OCI-LY1 (cell line): ENCODE measurements at regions not wholly inside any gene's neighbourhood (a gene's known extent, or its start where the extent isn't known, plus 50 kb on each side); places are given as distances from the start of the nearest gene placed in this dataset.
"Not testable (repeated sequence)": the region's sequence is repeated elsewhere in the genome, so short reads cannot be mapped to it uniquely, and the experiment has no call there.

ENCODE experiments used
- H2AFZ ChIP-seq: fragments of 200-600 bp; sonication (generic), shearing (Covaris generic); 2 replicates; pipeline ENCODE4 v1.6.0; 2014; ENCODE audit warnings: antibody characterized with exemption, mild to moderate bottlenecking, low read length
- H3F3A ChIP-seq: fragments of 200-600 bp; sonication (generic), shearing (Covaris generic); 2 replicates; pipeline ENCODE4 v1.6.0; 2014; ENCODE audit warnings: mild to moderate bottlenecking, antibody characterized with exemption, low read length, moderate library complexity; ENCODE audit not compliant: insufficient read depth
- H3K27ac ChIP-seq: fragments of 200-600 bp; sonication (generic); 2 replicates; pipeline ENCODE4 v1.5.1; 2014; ENCODE audit warnings: low read length, mixed run types, mild to moderate bottlenecking, low read depth; ENCODE audit not compliant: poor library complexity, severe bottlenecking
- H3K27me3 ChIP-seq: fragments of 200-600 bp; sonication (generic); 2 replicates; pipeline ENCODE4 v1.6.0; 2014; ENCODE audit warnings: antibody characterized with exemption, mild to moderate bottlenecking, low read length, moderate library complexity; ENCODE audit not compliant: insufficient read depth
- H3K36me3 ChIP-seq: fragments of 200-600 bp; sonication (generic); 2 replicates; pipeline ENCODE4 v1.6.1; 2014; ENCODE audit warnings: mild to moderate bottlenecking, antibody characterized with exemption, low read length, moderate library complexity, mixed read lengths; ENCODE audit not compliant: insufficient read depth
- H3K4me1 ChIP-seq: fragments of 200-600 bp; sonication (generic); 2 replicates; pipeline ENCODE4 v1.5.1; 2014; ENCODE audit warnings: mild to moderate bottlenecking, low read length, moderate library complexity; ENCODE audit not compliant: insufficient read depth, severe bottlenecking
- H3K4me2 ChIP-seq: fragments of 200-600 bp; sonication (generic), shearing (Covaris generic); 2 replicates; pipeline ENCODE4 v1.6.1; 2014; ENCODE audit warnings: low read length
- H3K4me3 ChIP-seq: fragments of 200-600 bp; sonication (generic); 2 replicates; pipeline ENCODE4 v1.5.1; 2014; ENCODE audit warnings: low read length, low read depth, mild to moderate bottlenecking, mixed read lengths; ENCODE audit not compliant: poor library complexity, severe bottlenecking
- H3K79me2 ChIP-seq: fragments of 200-600 bp; shearing (Covaris generic); 2 replicates; pipeline ENCODE4 v1.6.1; 2016; ENCODE audit warnings: mixed run types, low read length, mixed read lengths; ENCODE audit not compliant: insufficient read depth
- H3K9ac ChIP-seq: fragments of 200-600 bp; sonication (generic), shearing (Covaris generic); 2 replicates; pipeline ENCODE4 v1.6.1; 2014; ENCODE audit warnings: mild to moderate bottlenecking, low read length, mixed read lengths
- H3K9me2 ChIP-seq: fragments of 200-600 bp; sonication (generic), shearing (Covaris generic); 2 replicates; pipeline ENCODE4 v1.6.1; 2014; ENCODE audit warnings: low read depth, mild to moderate bottlenecking, low read length, mixed read lengths
- H3K9me3 ChIP-seq: fragments of 200-600 bp; shearing (Covaris generic); 2 replicates; pipeline ENCODE4 v1.6.1; 2014; ENCODE audit warnings: low read length, mixed read lengths
- H4K20me1 ChIP-seq: fragments of 200-600 bp; sonication (generic), shearing (Covaris generic); 2 replicates; pipeline ENCODE4 v1.6.0; 2016; ENCODE audit warnings: mild to moderate bottlenecking, low read length; ENCODE audit not compliant: insufficient read depth
- EZH2 ChIP-seq: fragments of 200-600 bp; sonication (generic), shearing (Covaris generic); IDR thresholded peaks from 2 replicates; pipeline ENCODE4 v1.8.0; 2017; ENCODE audit warnings: borderline replicate concordance, mixed run types, mild to moderate bottlenecking, antibody characterized with exemption, low read length, moderate library complexity, mixed read lengths
- TF ChIP-seq, protein P1 (sequence below): fragments of 200-600 bp; sonication (generic), shearing (Covaris generic); IDR thresholded peaks from 2 replicates; pipeline ENCODE4 v1.5.1; 2017; ENCODE audit warnings: mild to moderate bottlenecking, antibody characterized with exemption, low read length, moderate library complexity, mixed read lengths

DNA sequence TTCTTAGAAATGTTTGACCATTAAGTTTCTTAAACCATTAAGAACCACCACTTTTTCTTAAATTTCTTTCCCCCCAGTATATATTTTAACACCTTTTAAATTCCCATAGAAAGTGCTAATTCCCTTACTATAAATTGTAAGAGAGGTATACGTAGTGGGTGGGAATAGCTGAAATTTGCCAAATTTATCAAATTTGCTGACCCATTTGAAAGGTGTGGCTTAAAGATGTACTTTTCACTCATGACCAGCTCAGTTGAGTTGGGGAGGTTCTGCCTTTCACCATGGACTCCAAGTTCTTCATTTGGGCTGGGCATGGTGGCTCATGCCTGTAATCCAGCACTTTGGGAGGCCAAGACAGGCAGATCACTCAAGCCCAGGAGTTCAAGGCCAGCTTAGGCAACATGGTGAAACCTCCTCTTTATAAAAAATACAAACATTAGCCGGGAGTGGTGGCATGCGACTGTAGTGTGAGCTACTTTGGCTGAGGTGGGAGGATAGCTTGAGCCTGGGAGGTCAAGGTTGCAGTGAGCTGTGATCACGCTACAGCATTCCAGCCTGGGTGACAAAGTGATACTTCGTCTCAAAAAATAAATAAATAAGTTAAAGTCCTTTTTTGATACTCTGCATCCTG is 133.2 kb downstream of the MRPL57 start:
- H2AFZ ChIP-seq: no peak overlapping the region
- H3F3A ChIP-seq: no peaks in the 10 kb centered on the region
- H3K27me3 ChIP-seq: no peaks in the 10 kb centered on the region
- no peak overlapping the region for H3K4me2 ChIP-seq
- H3K4me3 ChIP-seq: no peak overlapping the region
- H3K79me2 ChIP-seq: no peaks in the 10 kb centered on the region
- no peak overlapping the region for H3K9ac ChIP-seq
- no peaks in the 10 kb centered on the region for H3K9me3 ChIP-seq
- H3K36me3 ChIP-seq: no peaks in the 10 kb centered on the region
- H3K27ac ChIP-seq: no peak overlapping the region
- no peaks in the 10 kb centered on the region for H3K9me2 ChIP-seq
- H4K20me1 ChIP-seq: no peaks in the 10 kb centered on the region
- TF ChIP-seq EZH2: no peak
- TF ChIP-seq, protein P1, sequence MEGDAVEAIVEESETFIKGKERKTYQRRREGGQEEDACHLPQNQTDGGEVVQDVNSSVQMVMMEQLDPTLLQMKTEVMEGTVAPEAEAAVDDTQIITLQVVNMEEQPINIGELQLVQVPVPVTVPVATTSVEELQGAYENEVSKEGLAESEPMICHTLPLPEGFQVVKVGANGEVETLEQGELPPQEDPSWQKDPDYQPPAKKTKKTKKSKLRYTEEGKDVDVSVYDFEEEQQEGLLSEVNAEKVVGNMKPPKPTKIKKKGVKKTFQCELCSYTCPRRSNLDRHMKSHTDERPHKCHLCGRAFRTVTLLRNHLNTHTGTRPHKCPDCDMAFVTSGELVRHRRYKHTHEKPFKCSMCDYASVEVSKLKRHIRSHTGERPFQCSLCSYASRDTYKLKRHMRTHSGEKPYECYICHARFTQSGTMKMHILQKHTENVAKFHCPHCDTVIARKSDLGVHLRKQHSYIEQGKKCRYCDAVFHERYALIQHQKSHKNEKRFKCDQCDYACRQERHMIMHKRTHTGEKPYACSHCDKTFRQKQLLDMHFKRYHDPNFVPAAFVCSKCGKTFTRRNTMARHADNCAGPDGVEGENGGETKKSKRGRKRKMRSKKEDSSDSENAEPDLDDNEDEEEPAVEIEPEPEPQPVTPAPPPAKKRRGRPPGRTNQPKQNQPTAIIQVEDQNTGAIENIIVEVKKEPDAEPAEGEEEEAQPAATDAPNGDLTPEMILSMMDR: no peak
- H3K4me1 ChIP-seq: no peaks in the 10 kb centered on the region

DNA sequence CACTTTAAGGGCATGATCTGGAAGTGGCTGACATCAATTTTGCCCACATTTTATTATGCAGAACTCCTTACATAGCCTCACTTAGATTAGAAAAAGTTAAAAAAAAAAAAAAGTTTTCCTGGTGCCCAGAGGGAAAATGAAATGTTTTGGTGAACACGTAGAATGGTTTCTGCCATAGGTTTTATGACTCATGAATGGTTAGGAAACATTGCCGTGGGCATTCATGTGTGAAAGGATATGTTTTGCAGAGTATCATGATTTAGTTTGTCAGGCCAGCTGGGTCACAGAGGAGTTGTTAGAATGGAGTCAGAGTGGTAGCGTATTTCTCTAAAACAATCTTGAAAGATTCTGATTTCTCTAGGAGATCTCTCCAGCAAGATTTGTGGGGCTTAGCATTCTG is 133.8 kb downstream of the MRPL57 start:
- no peaks in the 10 kb centered on the region for H3K9me2 ChIP-seq
- H3K9ac ChIP-seq: no peak overlapping the region
- no peak overlapping the region for H3K4me3 ChIP-seq
- H4K20me1 ChIP-seq: no peaks in the 10 kb centered on the region
- H3K4me2 ChIP-seq: no peak overlapping the region
- H3K9me3 ChIP-seq: no peaks in the 10 kb centered on the region
- H3K4me1 ChIP-seq: no peaks in the 10 kb centered on the region
- H3F3A ChIP-seq: no peaks in the 10 kb centered on the region
- H3K79me2 ChIP-seq: no peaks in the 10 kb centered on the region
- no peak for TF ChIP-seq EZH2
- TF ChIP-seq, protein P1: no peak
- H3K27ac ChIP-seq: no peak overlapping the region
- H3K27me3 ChIP-seq: no peaks in the 10 kb centered on the region
- H3K36me3 ChIP-seq: no peaks in the 10 kb centered on the region
- H2AFZ ChIP-seq: no peak overlapping the region

DNA sequence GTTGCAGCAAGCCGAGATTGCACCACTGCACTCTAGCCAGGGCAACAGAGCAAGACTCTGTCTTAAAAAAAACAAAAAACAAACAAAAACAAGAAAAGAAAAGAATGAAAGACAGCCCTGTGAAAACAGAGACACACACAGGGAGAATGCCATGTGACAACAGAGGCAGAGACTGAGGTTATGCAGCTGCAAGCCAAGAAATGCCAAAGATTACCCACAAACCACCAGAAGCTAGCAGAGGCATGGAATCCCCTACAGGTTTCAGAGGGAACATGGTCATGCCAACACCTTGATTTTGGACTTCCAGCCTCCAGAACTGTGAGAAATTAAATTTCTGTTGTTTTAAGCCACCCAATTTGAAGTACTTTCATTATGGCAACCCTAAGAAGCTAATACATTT is 138.5 kb downstream of the MRPL57 start:
- H4K20me1 ChIP-seq, H3K9me3 ChIP-seq, H3K9ac ChIP-seq, H3K4me3 ChIP-seq, H2AFZ ChIP-seq, H3K79me2 ChIP-seq, H3K36me3 ChIP-seq, H3K27ac ChIP-seq, H3K4me1 ChIP-seq, H3F3A ChIP-seq, H3K27me3 ChIP-seq, H3K9me2 ChIP-seq, H3K4me2 ChIP-seq: not testable (repeated sequence)

DNA sequence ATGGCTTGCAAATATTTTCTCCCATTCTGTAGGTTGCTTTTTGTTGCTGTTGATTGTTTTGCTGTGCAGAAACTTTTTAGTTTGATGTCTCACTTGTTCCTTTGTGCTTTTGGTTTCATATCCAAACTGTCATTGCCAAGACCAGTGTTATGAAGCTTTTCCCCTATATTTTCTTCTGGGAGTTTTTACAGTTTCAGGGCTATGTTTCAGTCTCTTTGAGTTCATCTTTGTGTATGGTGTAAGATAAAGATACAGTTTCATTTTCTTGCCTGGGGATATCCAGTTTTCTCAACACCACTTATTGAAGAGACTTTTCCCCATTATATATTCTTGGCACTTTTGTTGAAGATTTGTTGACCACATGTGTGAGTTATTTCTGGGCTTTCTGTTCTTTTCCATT is 139.9 kb downstream of the MRPL57 start:
- Histone ChIP-seq H3K9me3 (no peaks in the 10 kb centered on the region), H3F3A (no peaks in the 10 kb centered on the region), H3K4me1 (no peaks in the 10 kb centered on the region), H2AFZ (no peak overlapping the region), H3K4me2 (no peak overlapping the region), H3K27ac (no peak overlapping the region), H3K9ac (no peak overlapping the region), H3K4me3 (no peak overlapping the region), H3K79me2 (no peaks in the 10 kb centered on the region), H3K9me2 (no peaks in the 10 kb centered on the region), H3K36me3 (no peaks in the 10 kb centered on the region), H4K20me1 (no peaks in the 10 kb centered on the region), H3K27me3 (no peaks in the 10 kb centered on the region)
- no peak for TF ChIP-seq EZH2
- TF ChIP-seq, protein P1: no peak
